NCI-H2029 treated with DMSO at 0.1 percent for 48 hours (cell line): ENCODE measurements at regions not wholly inside any gene's neighbourhood (a gene's known extent, or its start where the extent isn't known, plus 50 kb on each side); places are given as distances from the start of the nearest gene placed in this dataset.
"Not testable (repeated sequence)": the region's sequence is repeated elsewhere in the genome, so short reads cannot be mapped to it uniquely, and the experiment has no call there.

Experiments used
- DNase-seq: peaks from one replicate; lab custom pipeline; 2025; lab: John Stamatoyannopoulos, UW

DNA sequence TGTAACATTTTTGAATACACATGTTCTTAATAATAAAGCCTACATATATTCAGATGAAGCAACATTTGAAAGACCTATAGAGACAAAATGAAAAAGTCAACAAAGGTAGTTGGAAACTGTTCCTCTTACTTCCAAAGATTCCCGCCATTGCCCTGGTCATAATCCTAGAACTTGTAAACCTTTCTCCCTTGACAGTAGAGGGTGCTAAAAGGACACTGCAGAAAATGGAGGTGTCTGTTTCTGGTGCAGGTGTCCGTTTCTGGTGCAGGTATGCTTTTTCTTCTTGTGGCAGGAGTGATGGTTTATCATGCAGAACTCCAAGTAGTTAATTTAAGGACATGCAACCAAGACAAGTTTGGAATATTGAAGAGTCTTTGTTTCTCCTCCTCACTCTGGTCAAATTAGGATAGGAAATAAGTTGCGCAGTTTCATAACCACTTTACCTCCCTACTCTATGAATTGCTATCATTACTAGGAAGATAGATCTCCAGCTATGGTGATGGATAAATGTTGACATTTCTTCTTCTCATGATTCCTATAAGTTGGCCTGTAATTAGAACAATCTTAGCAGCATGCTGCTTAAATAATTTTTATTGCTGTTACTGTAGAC, 56.0 kb upstream of the FAM174A start:
- peak; percentile 70 for DNase-seq

DNA sequence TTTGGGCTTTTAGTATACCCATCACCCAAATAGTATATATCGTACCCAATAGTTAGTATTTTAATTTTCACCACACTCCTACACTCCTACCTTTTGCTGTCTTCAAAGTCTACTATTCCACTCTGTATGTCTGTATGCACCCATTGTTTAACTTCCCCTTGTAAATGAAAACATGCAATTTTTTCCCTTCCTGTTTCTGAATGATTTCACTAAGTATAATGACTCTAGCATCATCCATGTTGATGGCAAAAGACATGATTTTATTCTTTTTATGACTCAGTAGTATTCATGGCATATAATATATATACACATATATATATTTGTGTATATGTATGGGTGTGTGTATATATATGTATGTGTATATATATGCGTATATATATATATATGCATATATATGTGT, 63.1 kb upstream of the FAM174A start:
- DNase-seq, result no peak

DNA sequence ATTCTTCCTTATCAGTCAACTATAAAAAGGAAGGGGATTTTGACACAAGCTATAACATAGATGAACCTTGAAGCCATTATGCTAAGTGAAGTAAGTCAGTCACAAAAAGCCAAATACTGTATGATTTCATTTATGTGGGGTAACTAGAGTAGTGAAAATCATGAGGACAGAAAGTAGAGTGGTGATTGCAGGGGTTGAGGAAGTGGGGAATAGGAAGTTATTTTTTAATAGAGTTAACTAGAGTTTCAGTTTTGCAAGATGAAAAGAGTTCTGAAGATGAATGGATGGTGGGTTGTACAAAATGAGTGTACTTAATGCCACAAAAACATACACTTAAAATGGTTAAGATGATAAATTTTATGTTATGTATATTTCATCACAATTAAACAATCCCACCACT, 65.4 kb upstream of the FAM174A start:
- no peak for DNase-seq

DNA sequence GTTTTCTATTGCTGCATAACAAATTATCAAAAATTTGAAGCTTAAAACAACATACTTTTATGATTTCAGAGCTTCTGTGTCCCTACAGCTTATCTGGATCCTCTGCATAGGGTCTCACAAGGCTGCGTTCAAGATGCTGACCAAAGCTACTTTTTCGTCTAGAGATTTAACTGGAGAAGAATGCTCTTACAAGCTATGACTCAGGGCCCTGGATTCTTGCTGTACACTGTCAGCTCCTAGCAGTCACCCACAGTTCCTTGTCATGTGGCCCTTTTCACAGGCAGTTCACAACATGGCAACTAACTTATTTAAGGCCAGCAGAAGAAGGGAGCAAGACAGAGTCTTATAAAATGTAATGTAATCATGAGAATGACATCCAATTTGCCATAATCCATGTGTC, 70.8 kb upstream of the FAM174A start:
- DNase-seq, result no peak

DNA sequence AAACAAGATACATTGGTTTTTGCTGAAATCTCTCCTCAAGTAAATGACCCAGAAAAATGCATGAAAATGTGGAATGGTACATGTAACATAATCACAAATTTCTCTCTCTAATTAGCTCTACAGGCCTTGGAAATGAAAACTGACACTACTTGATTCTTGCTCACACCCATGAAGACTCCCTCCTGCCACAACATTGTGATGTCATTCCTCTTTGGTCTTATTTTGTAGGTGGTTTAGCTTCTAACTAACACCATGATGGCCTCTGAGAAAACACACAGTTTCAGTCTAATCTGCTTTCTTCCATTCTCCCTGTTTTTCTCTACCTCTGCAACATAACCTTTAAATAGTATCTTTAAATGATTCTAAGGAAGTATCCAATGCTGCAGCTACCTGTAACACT, 78.6 kb upstream of the FAM174A start:
- no peak for DNase-seq

DNA sequence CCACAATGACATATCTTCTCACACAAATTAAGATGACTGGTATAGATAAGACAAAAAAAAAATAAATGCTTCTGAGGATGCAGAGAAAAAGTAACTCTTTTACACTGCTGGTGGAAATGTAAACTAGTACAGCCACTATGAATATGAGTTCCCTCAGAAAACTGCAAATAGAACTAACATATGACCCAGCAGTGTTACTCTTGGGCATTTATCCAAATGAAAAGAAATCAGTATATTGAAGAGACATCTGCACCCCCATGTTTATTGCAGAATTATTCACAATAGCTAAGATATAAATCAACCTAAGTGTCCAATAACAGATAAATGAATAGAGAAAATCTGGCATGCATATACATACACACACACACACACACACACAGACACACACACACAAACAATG, 83.0 kb upstream of the FAM174A start:
- no peak for DNase-seq

DNA sequence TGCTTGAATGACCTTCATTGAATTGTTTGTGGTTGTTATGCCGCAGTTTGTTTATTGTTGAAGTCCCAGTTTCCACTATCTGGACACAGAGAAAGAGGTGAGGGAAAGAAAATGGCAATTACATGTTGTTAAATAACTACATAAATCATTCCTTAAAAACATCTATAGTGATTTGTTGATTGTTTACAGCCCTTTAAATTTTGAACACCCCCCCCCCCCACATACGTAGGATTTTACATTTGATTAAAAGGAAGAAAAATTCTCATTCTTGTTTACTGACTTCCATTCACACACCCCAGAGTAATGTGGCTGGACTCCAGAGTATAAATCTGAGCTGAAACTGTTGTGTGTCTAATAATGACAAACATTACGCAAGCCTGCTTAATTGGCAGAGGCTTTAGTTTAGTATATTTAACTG, 87.1 kb upstream of the FAM174A start:
- no peak for DNase-seq

DNA sequence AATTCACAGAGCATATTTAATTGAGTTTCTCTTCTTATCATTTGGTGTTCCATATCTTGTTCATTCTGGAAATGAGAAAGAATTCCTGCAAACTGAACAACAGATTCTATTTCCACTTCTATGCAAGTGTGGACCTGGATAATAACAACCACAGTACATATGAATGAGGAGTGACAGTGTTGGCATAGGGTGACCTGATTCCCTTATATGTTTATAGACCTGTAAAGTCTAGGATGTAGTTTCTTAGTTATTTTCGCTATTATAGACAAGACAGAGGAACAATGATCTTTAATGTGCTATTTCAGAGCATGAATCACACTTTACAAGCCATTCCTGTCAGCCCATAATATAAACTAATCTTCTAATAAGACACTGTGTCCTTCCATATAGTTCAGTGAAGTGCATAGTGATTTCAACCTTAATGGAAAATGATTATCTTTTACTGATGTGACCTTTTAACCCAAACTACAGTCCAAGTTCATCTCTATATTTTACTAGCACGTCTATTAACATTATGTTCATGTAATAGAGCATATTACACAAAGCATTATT, 88.2 kb upstream of the FAM174A start:
- no peak for DNase-seq

DNA sequence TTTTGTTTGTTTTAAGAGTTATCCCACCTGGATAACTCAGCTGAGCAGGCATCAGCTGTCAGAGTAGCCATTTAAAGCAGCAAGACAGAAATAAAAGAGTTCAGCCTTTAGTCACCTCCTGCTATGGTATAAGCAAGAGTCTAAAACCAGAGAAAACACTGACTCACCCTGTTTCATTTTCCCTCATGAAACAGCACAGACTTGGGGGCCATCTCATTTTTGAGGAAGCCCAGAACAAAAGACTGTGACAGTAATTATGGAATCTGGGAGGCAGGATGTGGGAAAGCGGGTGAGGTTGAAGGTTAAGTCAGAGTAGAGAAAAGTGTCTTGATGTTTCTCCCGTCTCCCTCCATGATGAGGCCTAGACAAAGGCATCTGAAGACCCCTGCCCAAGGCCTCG, 90.2 kb upstream of the FAM174A start:
- DNase-seq, result no peak

DNA sequence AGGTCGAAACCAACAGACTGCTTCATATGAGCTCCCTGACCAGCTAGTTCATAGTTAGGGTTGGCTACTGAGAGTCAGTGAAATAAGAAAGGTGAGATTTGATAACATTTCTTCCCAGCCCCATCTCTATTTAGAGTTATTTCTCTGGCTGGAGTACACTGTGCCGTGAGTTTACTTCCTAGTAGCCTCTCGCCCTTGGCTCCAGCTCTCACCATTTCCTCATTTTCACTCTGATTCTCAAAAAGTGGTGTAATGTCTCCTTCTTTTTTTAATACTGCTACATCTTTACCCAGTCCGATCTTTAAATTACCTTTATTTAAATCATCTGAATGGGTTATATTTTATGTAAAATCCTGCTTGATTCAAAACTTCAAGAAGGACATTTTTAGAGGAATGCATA, 100.4 kb upstream of the FAM174A start:
- no peak for DNase-seq

DNA sequence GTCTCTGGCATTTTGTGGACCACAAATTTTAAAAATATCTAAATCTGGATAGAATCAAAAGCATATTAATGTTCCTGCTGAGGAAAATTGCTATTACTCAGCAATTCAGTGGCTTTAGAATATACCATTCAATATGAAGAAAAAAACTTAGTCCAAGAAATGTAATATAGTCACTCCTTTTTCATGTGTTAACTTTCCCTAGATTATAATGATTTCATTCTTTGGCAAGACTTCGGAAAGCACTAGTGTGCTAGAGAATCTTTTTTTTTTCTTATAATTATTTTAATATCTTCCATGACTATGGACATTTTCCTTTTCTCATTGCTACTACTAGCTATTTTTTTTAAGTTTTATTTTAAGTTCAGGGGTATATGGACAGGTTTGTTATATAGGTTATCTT, 102.4 kb upstream of the FAM174A start:
- DNase-seq, result no peak

DNA sequence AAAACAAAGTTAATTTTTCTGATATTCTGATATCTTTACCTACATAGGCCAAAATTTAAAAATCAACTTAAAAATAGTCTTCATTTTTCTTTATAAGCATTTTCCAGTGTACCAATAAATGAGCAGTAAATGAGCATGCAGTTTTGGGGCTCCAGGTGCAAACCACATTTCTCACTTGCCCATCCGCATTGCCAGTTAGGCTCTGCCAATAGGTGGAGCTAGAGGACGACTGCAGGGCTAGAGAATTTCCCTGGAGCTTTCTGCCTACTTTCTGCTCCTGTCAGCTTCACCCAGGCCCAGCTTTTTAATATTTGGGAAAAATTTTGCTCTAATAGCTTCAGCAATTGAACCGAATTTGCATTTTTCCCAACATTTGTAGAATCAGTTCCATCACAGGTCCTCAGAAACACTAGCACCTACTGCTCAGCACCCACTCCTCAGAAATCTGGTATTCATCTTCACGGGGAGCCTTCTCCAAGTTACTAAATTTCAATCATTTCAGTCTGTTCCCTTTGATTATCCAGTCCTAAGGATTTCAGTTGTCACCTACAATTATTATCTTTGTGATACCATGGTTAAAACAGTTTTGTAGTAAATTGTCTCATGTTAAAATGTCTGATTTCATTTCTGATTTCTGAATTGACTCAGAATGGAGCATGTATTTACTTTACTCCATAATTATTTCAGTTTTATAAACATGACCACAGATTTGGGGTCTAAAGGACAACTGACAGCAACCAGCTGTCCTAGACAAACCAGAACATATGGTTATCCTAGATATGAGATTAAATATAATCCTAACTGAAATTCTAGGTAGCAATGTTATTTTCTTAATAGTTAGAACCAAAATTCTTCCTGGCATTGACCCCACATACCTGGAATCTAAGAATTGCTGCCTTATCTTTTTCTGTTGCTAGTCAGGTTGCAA, 104.6 kb upstream of the FAM174A start:
- DNase-seq, result peak; percentile 29

DNA sequence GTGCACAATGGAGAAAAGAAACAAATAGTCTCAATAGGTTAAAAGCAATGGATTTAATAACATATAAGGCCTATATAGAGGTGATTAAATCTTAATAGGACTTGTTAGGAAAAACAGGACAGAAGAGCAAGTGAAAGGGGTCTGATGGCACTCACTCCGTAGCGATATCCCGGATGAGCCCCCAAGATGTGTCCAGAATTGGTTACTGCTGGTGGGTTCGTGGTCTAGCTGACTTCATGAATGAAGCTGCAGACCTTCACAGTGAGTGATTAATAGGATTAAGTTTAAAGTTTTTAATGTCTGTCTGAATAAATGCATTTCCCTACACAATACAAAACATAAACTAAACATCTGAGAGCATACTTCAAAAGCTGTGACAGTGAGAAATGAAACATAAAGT, 110.4 kb upstream of the FAM174A start:
- no peak for DNase-seq

DNA sequence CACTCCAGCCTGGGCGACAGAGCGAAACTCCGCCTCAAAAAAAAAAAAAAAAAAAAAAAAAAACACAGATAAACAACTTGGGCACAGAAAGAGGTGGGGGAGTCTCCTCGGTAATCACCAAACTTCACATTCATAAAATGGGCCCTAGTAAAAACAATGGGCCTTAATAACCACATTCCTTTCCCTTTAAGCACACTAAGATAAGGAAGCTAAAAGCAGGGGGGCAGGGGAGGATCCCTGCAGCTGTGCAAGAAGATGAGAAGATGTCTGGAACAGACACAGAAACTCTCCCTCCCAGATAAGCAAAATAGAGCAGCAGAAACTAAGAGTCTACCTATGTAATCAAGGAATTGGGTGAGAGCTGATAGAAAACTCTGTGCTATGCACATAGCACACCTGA, 111.2 kb upstream of the FAM174A start:
- no peak for DNase-seq

DNA sequence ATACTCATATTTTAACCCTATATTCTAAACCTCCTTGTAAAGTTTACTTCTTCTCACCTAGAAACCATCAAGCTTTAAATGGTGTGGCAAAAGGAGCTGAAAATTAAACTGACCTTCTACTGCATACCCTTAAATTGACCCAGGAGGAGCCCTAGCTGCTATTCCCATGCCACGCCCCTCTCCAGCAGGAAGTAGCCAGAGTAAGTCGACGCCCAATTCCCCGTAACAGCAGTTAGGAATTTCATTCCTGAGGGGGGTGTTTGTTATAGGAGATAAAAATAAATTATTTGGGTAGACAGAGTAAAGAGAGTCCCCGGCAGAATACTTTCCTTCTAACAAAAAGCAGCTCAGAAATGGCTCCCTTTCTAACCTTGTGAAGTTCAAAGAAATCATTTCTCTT, 111.8 kb upstream of the FAM174A start:
- DNase-seq, result no peak

DNA sequence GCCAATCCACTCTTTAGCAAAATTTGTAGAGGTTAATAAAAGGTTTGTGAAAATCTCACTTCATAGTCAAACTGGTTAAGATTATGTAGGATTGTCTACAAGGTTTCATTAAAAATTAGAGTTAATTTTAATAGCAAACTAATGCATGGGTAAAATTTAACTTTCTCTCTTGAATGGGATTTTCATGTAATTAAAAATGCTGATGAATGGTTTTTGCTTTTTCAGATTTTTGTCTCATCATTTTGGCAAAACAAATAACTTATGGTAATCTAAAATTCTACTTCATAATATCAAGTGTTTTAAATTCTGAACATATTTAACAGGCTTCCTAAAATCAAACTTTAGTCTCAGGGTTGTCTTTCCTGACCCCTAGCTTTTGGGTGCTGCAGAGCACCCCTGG, 113.8 kb upstream of the FAM174A start:
- no peak for DNase-seq

DNA sequence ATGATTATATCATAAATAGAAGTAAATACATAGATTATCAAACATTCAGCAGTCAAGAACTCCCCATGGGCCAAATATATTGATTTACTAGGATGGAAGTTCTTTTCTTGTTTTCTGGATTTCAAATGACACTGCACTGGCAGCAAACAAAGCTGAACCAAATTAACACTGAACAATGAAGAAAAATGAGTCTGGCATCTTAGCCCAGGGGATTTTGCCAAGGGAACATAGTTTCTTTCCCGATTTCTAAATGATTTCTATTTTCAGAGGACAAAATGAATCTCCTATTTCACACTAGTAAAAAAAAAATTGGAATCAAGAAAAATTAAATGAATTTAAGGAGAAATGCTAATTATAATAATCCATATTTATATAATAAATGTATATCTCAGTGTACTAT, 116.9 kb upstream of the FAM174A start:
- no peak for DNase-seq

DNA sequence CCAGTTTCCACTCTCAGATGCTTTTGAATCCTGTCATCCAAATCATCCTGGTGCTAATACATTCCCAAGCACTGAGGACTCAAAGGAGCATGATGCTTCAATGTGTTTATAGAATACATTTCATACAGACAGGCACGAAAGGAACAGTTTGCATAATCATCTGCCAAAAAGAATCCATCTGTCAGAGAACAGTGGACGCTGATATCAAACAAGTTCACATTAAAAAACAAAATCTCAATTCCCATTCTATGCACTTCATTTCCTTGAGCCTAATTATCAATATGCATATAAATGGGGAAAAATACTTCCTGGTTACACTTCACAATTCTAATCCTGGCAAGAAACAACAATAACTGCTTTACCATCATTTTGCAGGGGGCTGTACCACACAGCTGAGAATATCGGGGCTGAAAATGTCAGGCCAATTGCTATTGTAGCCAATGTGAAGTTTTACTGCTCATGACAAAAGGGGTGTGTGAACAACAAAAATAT, 125.5 kb upstream of the FAM174A start:
- no peak for DNase-seq

DNA sequence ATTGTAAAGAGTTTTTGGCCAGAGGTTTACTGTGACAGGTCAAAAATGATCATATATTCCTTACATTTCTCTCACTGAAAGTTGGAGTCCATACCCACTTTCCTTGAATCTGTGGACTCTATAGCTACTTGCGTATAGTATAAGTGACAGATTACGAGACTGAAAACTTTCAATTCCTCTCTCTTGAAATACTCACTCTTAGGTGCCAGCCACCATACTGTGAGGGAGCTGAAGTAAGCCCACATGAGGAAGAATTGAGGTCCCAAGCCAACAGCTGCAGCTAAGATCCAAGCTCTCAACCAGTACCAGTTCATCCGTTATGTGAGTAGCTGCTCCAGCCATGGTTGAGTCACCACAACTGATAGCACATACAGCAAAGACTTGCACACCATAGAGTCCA, 128.1 kb upstream of the FAM174A start:
- no peak for DNase-seq

DNA sequence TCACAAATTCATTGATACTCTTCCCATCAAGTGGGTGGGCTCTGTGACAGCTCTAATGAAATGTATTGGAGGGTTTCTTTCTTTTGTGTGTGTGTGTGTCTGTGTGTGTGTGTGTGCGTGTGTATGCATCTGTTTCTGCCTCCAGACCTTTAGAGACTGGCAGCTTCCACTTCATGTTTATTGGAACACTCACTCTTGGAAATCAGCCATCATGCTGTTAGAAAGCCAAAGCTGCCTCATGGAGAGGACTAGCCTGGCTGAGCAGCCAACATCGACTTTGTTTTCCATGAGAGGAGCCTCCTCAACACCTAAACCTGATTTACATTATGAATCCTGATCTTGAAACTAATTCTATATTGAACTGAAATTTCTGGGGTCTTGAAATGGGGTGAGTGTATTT, 128.5 kb upstream of the FAM174A start:
- peak; percentile 71 for DNase-seq

DNA sequence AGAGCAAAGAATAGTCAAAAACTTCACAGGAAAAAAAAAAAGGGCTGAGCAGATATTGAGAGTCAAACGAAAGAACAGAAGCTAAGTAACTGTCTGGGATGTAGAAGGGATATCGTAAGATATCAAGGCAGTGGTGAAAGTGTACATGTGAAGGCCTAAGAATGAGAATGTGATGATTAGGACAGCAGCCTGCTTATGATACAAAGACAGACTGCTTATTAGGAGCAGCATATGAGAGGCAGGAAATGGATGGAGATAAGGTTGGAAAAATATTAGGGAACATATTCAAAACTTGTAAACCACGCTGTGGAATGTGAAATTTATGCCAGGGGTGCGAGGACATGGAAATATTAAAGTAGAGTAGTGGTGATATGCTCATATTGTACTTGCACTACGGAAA, 133.1 kb upstream of the FAM174A start:
- DNase-seq, result no peak

DNA sequence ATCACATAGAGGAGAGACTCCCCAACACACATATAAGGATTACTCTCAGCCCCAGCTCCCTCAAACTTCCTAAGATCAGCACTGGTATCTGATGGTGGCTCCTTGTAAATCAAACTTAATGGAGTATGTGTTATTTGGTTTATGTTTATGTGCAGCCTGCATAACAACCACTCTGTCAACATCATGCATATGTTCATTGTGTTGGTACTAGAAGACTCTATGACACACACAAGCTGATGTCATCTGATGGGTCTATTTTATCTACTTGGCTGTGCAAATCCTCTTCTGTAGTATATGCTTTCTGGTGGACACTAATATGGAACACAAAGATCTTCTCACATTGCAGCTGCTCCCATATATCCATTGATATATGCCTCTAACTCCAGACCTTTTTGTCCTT, 134.0 kb upstream of the FAM174A start:
- no peak for DNase-seq

DNA sequence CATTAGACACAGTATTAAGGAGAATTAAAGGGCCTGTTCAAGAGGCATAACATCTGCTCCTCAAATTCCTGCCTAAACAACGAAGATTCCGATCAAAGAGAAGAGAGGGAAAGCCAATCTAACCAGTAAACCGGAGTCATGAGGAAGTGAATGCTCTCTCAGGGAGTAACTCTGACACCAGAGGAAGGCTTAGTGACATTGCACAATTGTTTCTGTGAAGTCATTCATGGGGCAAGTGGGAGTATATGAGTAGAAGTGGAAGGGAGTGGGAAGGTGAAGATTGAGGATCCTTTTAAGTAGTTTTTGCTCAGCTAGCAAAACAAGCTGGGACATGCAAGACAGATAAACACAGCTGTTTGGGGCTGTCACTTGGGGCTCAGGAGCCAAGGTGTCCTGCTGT, 136.4 kb upstream of the FAM174A start:
- DNase-seq, result not testable (repeated sequence)
